ENCODE measurements at regions not wholly inside any gene's neighbourhood (a gene's known extent, or its start where the extent isn't known, plus 50 kb on each side); places are given as distances from the start of the nearest gene placed in this dataset.

DNA sequence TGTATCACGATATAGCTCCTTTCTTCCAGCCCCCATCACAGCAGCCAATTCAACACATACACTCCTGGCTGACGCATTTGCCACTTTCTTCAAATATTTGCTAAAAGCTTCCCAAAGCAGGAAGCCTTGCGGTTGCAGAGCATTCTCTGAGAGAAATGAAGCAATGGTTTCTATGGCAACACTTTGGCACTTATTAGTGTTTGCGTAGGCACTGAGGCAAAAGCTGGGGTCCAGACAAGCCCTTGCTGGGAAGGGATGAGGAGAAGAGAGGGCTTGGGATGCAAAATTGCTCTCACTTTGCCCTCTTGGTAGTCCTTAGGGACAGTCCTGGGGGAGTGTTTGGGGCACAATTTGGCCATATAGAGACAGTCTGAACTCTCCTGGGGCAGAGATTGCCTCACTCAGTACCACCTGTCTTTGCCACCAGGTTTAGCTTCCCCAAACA, 55.0 kb upstream of the PAK3 start:
- no peaks in the 10 kb centered on the region for H4K20me1 ChIP-seq (ENCODE audit: insufficient read depth, low read length)
- no peaks in the 10 kb centered on the region for H3K4me1 ChIP-seq (ENCODE audit: insufficient read depth, low read length, poor library complexity, severe bottlenecking)
- no peaks in the 10 kb centered on the region for H3K9me2 ChIP-seq (ENCODE audit: insufficient read depth, low read length)
- H3K4me2 ChIP-seq (ENCODE audit: low read length): no peak overlapping the region
- TF ChIP-seq, protein P1, sequence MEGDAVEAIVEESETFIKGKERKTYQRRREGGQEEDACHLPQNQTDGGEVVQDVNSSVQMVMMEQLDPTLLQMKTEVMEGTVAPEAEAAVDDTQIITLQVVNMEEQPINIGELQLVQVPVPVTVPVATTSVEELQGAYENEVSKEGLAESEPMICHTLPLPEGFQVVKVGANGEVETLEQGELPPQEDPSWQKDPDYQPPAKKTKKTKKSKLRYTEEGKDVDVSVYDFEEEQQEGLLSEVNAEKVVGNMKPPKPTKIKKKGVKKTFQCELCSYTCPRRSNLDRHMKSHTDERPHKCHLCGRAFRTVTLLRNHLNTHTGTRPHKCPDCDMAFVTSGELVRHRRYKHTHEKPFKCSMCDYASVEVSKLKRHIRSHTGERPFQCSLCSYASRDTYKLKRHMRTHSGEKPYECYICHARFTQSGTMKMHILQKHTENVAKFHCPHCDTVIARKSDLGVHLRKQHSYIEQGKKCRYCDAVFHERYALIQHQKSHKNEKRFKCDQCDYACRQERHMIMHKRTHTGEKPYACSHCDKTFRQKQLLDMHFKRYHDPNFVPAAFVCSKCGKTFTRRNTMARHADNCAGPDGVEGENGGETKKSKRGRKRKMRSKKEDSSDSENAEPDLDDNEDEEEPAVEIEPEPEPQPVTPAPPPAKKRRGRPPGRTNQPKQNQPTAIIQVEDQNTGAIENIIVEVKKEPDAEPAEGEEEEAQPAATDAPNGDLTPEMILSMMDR (conservative IDR thresholded peaks at IDR 0.05; ENCODE audit: low read length): no peak
- no peak for TF ChIP-seq EZH2phosphoT487 (IDR thresholded peaks at IDR 0.05; ENCODE audit: borderline replicate concordance, low read depth, low read length)
- H3K9me3 ChIP-seq (ENCODE audit: low read length): no peaks in the 10 kb centered on the region
- H3K27ac ChIP-seq (ENCODE audit: low read depth, low read length, poor library complexity, severe bottlenecking): no peak overlapping the region
- ChIA-PET CTCF (ENCODE audit: unreplicated experiment) (no interaction called here), POLR2A (no interaction called here)
- H3K79me2 ChIP-seq (ENCODE audit: insufficient read depth, low read depth, low read length): no peaks in the 10 kb centered on the region
- no peak overlapping the region for H2AFZ ChIP-seq (ENCODE audit: low read length)
- no TSS peak for BruUV-seq (replicated peaks)
- intact Hi-C loops (cut with micrococcal nuclease; ENCODE audit: unreplicated experiment): no loop called here
- no peak overlapping the region for H3K4me3 ChIP-seq (ENCODE audit: low read depth, low read length, poor library complexity, severe bottlenecking)
- H3K36me3 ChIP-seq (ENCODE audit: insufficient read depth, low read length): no peaks in the 10 kb centered on the region
- no peak for DNase-seq (ENCODE audit: low spot score)

DNA sequence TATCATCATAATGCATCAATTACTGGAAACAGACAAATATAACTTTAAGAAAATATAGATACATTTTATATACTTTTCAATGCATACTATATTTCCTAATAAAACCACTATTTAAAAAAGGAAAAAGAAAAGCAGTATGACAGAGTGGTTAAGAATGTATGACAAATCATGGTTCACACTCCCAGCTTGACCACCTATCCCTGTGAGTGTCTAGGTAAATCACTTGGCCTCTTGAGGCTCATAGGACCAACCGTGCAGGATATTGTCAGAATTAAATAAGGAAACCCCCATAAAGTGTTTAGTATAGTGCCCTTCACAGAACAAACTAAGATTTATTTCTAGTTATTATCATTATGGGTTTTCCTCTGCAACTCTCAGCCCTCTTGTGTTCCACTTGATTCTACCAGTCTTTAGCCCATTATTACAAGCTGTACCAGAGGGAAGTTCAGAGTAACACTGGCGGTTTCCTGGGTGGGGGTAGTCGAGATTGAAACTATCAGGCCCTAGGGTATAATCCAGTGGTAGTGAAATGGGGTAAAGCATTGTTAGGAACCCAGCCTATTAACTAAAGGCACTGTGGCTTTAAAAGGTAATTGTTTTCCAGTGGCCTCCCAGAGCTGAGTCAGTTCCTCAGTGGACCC, 55.5 kb upstream of the PAK3 start:
- H3K4me2 ChIP-seq (ENCODE audit: low read length): no peak overlapping the region
- BruUV-seq (replicated peaks): no TSS peak
- no peaks in the 10 kb centered on the region for H3K9me3 ChIP-seq (ENCODE audit: low read length)
- H3K27ac ChIP-seq (ENCODE audit: low read depth, low read length, poor library complexity, severe bottlenecking): no peak overlapping the region
- intact Hi-C loops (cut with micrococcal nuclease; ENCODE audit: unreplicated experiment): no loop called here
- no peaks in the 10 kb centered on the region for H3K36me3 ChIP-seq (ENCODE audit: insufficient read depth, low read length)
- no peaks in the 10 kb centered on the region for H3K9me2 ChIP-seq (ENCODE audit: insufficient read depth, low read length)
- ChIA-PET POLR2A (no interaction called here), CTCF (ENCODE audit: unreplicated experiment) (no interaction called here)
- no peak overlapping the region for H3K4me3 ChIP-seq (ENCODE audit: low read depth, low read length, poor library complexity, severe bottlenecking)
- H4K20me1 ChIP-seq (ENCODE audit: insufficient read depth, low read length): no peaks in the 10 kb centered on the region
- H2AFZ ChIP-seq (ENCODE audit: low read length): no peak overlapping the region
- no peak for TF ChIP-seq EZH2phosphoT487 (IDR thresholded peaks at IDR 0.05; ENCODE audit: borderline replicate concordance, low read depth, low read length)
- TF ChIP-seq, protein P1 (conservative IDR thresholded peaks at IDR 0.05; ENCODE audit: low read length): no peak
- no peak for DNase-seq (ENCODE audit: low spot score)
- no peaks in the 10 kb centered on the region for H3K4me1 ChIP-seq (ENCODE audit: insufficient read depth, low read length, poor library complexity, severe bottlenecking)
- no peaks in the 10 kb centered on the region for H3K79me2 ChIP-seq (ENCODE audit: insufficient read depth, low read depth, low read length)

DNA sequence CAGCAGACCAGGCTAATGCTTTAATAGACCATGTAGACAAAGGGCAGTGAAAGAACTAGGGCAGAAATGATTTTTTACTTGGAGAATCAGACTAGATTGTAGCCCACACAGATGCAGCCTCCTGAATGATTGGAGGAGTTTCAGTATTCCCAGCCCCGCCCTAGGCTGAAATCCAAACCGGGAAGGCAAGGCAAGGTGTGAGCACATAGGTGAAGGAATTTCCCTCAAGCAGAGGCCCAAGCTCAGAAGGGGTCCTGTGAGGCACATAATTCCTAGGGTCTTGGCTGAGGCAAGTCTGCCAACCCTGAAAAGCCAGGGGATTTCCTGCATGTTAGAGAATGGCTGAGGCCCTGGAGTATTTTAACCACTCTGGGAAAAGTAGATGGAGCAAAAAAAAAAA, 56.4 kb upstream of the PAK3 start:
- no peak for TF ChIP-seq EZH2phosphoT487 (IDR thresholded peaks at IDR 0.05; ENCODE audit: borderline replicate concordance, low read depth, low read length)
- TF ChIP-seq, protein P1 (conservative IDR thresholded peaks at IDR 0.05; ENCODE audit: low read length): no peak

More for the DNA sequence above, 56.4 kb upstream of the PAK3 start:
- ChIA-PET POLR2A (no interaction called here), CTCF (ENCODE audit: unreplicated experiment) (no interaction called here)
- Histone ChIP-seq H3K4me3 (ENCODE audit: low read depth, low read length, poor library complexity, severe bottlenecking) (no peak overlapping the region), H3K9me3 (ENCODE audit: low read length) (no peaks in the 10 kb centered on the region), H2AFZ (ENCODE audit: low read length) (no peak overlapping the region), H3K79me2 (ENCODE audit: insufficient read depth, low read depth, low read length) (no peaks in the 10 kb centered on the region), H3K36me3 (ENCODE audit: insufficient read depth, low read length) (no peaks in the 10 kb centered on the region), H3K27ac (ENCODE audit: low read depth, low read length, poor library complexity, severe bottlenecking) (no peak overlapping the region), H3K9me2 (ENCODE audit: insufficient read depth, low read length) (no peaks in the 10 kb centered on the region), H4K20me1 (ENCODE audit: insufficient read depth, low read length) (no peaks in the 10 kb centered on the region), H3K4me1 (ENCODE audit: insufficient read depth, low read length, poor library complexity, severe bottlenecking) (no peaks in the 10 kb centered on the region), H3K4me2 (ENCODE audit: low read length) (no peak overlapping the region)
- intact Hi-C loops (cut with micrococcal nuclease; ENCODE audit: unreplicated experiment): no loop called here
- no peak for DNase-seq (ENCODE audit: low spot score)
- no TSS peak for BruUV-seq (replicated peaks)
